Stimulated activated naive CD8-positive, alpha-beta T cell treated with anti-CD3 and anti-CD28 coated beads, Interleukin-15, Interleukin-2, amounts not matched to agents 100 ng/mL and 50 ng/mL, for 24 hours (primary cell): ENCODE measurements at regions not wholly inside any gene's neighbourhood (a gene's known extent, or its start where the extent isn't known, plus 50 kb on each side); places are given as distances from the start of the nearest gene placed in this dataset.

Experiments used
- H3K27ac Mint-ChIP-seq: one replicate; pipeline ENCODE4 v1.8.0; 2021; ENCODE audit warnings: mild to moderate bottlenecking, mixed read lengths
- H3K27me3 Mint-ChIP-seq: one replicate; pipeline ENCODE4 v1.8.0; 2021; ENCODE audit warnings: mixed read lengths
- H3K36me3 Mint-ChIP-seq: one replicate; pipeline ENCODE4 v1.8.0; 2021; ENCODE audit warnings: low read depth, mixed read lengths
- H3K4me1 Mint-ChIP-seq: one replicate; pipeline ENCODE4 v1.8.0; 2021; ENCODE audit warnings: low read depth, mixed read lengths
- H3K4me3 Mint-ChIP-seq: one replicate; pipeline ENCODE4 v1.8.0; 2021; ENCODE audit warnings: mild to moderate bottlenecking, mixed read lengths
- H3K9me3 Mint-ChIP-seq: one replicate; pipeline ENCODE4 v1.8.0; 2021; ENCODE audit warnings: mixed read lengths

DNA sequence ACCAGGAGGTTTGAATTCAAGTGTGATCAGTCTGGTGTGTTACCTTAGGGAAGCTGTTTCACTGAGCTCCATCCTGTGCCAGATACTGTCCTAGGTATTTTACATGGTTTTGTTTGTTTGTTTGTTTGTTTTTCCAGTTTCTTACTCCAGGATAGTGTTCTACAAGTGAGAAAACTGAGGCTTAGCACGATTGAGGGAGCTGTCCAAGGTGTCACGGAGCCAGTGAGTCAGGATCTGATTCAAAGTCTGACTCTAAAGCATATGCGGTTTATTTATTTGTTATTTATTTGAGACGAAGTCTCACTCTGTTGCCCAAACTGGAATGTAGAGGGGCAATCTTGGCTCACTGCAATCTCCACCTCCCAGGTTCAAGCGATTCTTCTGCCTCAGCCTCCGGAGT, 79.7 kb upstream of the GNG2 start:
- Mint-ChIP-seq H3K9me3 (peaks cover 8% of the 10 kb centered on the region), H3K4me1 (peaks cover 36% of the 10 kb centered on the region), H3K27ac (peak overlapping the region; percentile 10), H3K4me3 (no peak overlapping the region), H3K36me3 (peaks cover 1% of the 10 kb centered on the region), H3K27me3 (peaks cover 18% of the 10 kb centered on the region)

DNA sequence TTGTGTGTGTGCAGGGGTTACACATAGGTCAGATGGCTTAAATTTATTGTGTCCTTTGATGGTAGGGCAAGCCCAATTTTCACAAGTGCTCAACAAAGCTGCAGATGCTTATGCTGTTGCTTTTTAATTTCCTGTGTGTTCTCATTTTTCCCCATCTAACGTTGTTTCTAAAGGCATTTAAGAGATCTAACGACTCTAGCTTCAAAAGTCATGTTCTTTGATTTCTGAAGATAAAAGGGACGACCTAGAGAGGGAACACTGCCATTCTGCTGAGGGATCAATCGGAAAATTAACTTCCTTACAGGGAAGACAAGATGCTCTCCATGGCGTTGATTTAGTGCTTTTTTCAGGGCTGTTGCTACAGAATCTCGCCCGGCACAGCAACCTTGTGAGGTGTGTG, 79.0 kb upstream of the GNG2 start:
- Mint-ChIP-seq H3K36me3 (peaks cover 5% of the 10 kb centered on the region), H3K9me3 (peaks cover 15% of the 10 kb centered on the region), H3K4me3 (no peak overlapping the region), H3K27me3 (peaks cover 21% of the 10 kb centered on the region), H3K4me1 (peaks cover 34% of the 10 kb centered on the region), H3K27ac (no peak overlapping the region)

DNA sequence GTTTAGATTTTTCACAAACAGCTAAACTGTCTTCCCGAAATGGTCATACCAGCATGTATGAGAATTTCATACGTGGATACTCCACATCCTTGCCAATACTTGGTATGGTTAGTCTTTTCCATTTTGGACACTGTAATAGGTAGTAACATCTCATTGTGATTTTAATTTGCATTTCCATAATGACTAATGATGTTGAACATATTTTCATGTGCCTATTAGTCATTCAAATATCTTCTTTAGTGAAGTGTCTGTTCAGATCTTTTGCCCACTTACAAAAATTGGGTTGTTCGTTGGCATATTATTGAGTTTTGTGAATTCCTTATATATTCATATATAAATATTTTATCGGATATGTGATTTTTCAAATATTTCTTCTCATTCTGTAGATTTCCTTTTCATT, 78.0 kb upstream of the GNG2 start:
- Mint-ChIP-seq H3K4me1 (peaks cover 34% of the 10 kb centered on the region), H3K9me3 (peaks cover 23% of the 10 kb centered on the region), H3K36me3 (peaks cover 10% of the 10 kb centered on the region), H3K4me3 (no peak overlapping the region), H3K27me3 (peaks cover 21% of the 10 kb centered on the region), H3K27ac (no peak overlapping the region)

DNA sequence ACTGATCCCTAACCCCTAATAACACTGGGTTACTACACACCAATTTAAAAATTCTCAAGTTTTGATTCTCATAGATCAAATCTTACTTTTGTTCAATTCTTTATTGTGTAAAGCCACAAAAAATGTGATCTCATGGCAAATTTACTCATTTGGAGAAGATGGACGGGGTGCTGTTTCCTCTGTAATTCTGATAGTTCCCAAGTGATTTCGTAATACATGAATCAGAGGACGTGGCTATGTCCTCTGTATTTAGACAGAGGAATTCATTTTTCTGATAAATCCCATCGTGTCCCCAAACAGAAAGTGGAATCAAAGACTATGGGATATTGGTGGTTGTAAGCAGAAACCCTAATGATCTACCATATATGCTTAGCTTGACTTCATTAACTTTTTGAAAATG, 76.6 kb upstream of the GNG2 start:
- H3K27me3 Mint-ChIP-seq: peaks cover 18% of the 10 kb centered on the region
- H3K36me3 Mint-ChIP-seq: peaks cover 10% of the 10 kb centered on the region
- H3K4me1 Mint-ChIP-seq: peaks cover 34% of the 10 kb centered on the region
- no peak overlapping the region for H3K27ac Mint-ChIP-seq
- H3K4me3 Mint-ChIP-seq: no peak overlapping the region
- H3K9me3 Mint-ChIP-seq: peaks cover 23% of the 10 kb centered on the region

DNA sequence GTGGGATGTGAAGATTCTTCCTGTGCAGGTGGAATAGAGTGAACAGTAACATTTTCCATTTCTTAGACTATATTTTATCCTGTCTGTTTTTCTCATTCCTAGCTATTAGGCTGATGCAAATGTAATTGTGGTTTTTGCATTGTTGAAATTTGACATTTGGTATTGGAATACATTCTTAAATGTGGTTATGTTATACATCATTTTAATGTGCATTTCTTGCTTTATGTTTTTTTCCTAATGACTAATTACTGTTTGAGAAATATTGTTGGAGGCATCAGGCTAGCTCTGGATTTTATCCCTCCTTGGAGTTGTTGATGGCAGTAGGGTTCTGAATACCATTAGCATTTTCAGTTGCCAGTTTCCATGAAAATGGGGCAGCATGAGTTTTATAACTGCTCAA, 75.9 kb upstream of the GNG2 start:
- Mint-ChIP-seq H3K9me3 (peaks cover 23% of the 10 kb centered on the region), H3K4me1 (peaks cover 34% of the 10 kb centered on the region), H3K36me3 (peaks cover 10% of the 10 kb centered on the region), H3K4me3 (no peak overlapping the region), H3K27ac (no peak overlapping the region), H3K27me3 (peaks cover 18% of the 10 kb centered on the region)

DNA sequence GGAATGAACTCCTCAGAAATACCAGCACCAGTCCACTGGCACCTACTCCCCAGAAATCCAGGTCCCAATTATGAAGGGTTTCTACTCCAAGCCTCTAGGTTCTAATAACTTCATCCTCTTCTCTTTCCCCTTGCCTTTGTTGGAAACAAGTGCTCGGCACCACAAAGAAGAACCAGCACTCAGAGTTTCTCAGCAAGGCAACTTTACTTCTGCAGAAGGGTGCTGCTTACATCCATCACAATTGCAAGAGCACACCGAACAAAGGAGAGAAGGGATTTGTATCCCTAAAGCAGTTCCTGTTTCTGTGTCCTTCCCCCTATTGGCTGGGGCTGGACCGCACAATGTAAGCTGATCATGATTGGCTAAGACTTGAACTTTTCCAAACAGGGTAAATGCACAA, 74.2 kb upstream of the GNG2 start:
- Mint-ChIP-seq H3K27ac (no peak overlapping the region), H3K4me3 (no peak overlapping the region), H3K4me1 (peaks cover 28% of the 10 kb centered on the region), H3K9me3 (peaks cover 23% of the 10 kb centered on the region), H3K36me3 (peaks cover 10% of the 10 kb centered on the region), H3K27me3 (peaks cover 18% of the 10 kb centered on the region)

DNA sequence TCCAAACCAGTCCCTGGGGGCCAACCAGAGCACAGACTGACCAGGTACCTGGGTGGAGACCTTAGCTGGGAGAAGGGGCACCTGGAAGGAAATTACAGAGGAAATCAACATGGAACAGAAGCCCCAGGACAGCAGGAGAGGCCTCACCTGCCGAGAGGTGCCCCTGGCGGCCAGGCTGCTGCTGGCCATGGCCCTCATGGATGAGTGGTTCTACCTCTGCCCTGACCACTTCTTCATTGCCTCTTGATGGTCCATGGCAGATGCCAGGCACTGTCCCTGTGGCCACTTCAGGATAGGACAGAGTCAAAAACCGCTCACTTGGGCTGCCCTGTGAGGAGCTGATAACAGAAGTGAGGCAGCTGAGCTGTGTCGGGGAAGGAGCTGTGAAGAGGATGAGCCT, 73.1 kb upstream of the GNG2 start:
- H3K9me3 Mint-ChIP-seq: peaks cover 23% of the 10 kb centered on the region
- H3K27me3 Mint-ChIP-seq: peaks cover 14% of the 10 kb centered on the region
- H3K4me3 Mint-ChIP-seq: no peak overlapping the region
- H3K27ac Mint-ChIP-seq: no peak overlapping the region
- peaks cover 10% of the 10 kb centered on the region for H3K36me3 Mint-ChIP-seq
- peaks cover 19% of the 10 kb centered on the region for H3K4me1 Mint-ChIP-seq

DNA sequence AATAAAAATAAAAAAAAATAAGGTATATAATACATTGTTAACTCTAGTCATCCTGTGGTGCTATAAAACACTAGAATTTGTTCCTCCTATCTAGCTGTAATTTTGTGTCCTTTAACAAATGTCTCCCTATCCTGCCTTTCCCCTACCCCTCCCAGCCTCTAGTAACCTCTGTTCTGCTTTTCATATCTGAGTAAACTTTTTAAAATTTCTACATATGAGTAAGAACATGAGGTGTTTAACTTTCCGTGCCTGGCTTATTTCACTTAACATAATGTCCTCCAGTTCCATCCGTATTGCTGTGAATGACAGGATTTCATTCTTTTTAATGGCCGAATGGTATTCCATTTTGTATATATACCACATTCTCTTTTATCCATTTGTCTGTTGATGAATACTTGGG, 71.3 kb upstream of the GNG2 start:
- H3K36me3 Mint-ChIP-seq: peaks cover 10% of the 10 kb centered on the region
- H3K27me3 Mint-ChIP-seq: peaks cover 10% of the 10 kb centered on the region
- no peak overlapping the region for H3K27ac Mint-ChIP-seq
- peaks cover 23% of the 10 kb centered on the region for H3K9me3 Mint-ChIP-seq
- peaks cover 9% of the 10 kb centered on the region for H3K4me1 Mint-ChIP-seq
- H3K4me3 Mint-ChIP-seq: no peak overlapping the region

DNA sequence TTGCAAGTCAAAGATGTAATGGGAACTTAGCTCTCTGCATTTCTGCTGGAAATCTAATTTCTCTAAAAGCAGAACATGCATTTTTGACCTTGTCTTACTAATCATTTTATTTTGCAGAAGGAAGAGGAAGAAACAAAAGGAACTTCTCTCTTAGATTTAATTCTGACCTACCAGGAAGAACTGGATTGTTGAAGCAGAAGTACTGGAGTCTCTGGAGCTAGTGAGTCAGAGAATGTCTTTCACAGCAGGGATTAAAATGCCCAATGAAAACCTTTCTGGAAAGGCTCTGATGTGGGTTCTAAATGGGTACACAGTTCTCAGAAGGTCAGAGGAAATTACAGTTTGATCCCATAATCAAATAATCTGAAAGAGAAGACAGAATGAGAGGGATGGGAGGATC, 70.8 kb upstream of the GNG2 start:
- Mint-ChIP-seq H3K4me1 (peaks cover 4% of the 10 kb centered on the region), H3K9me3 (peaks cover 23% of the 10 kb centered on the region), H3K27ac (no peak overlapping the region), H3K27me3 (peaks cover 10% of the 10 kb centered on the region), H3K36me3 (peaks cover 10% of the 10 kb centered on the region), H3K4me3 (no peak overlapping the region)

DNA sequence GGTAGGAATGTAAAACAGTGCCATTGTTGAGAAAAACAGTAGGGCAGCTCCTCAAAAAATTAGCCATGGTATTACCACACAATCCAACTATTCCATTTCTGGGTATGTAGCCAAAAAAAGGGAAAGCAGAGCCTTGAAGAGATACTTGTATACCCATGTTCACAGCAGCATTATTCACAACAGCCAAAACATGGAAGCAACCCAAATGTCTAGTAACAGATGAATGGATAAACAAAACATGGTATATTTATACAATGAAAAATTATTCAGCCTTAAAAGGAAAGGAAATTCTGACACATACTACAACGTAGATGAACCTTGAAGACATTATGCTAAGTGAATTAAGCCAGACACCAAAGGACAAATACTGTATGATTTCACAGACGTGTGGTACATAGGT, 67.6 kb upstream of the GNG2 start:
- H3K27ac Mint-ChIP-seq: no peak overlapping the region
- H3K27me3 Mint-ChIP-seq: no peaks in the 10 kb centered on the region
- no peaks in the 10 kb centered on the region for H3K36me3 Mint-ChIP-seq
- H3K4me3 Mint-ChIP-seq: no peak overlapping the region
- H3K4me1 Mint-ChIP-seq: no peaks in the 10 kb centered on the region
- H3K9me3 Mint-ChIP-seq: no peaks in the 10 kb centered on the region

DNA sequence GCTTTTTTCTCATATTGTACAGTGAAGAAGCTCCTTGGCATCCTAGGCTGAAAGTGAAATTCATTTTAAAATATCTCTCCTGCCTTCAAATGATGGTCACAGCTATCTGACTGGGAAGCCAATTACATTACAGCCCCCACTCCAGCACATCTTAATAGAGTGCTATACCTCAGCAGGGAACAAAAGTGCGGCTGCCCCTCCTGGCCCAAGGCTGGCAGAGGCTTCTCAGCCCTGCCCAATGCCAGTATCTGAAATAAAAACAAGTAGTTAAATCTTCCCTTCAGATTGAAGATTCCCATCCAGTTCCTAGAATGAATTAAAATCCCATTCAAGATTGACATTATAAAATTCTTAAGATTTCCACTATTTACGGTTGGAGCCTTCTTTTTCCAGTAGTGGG, 54.9 kb upstream of the GNG2 start:
- no peaks in the 10 kb centered on the region for H3K4me1 Mint-ChIP-seq

DNA sequence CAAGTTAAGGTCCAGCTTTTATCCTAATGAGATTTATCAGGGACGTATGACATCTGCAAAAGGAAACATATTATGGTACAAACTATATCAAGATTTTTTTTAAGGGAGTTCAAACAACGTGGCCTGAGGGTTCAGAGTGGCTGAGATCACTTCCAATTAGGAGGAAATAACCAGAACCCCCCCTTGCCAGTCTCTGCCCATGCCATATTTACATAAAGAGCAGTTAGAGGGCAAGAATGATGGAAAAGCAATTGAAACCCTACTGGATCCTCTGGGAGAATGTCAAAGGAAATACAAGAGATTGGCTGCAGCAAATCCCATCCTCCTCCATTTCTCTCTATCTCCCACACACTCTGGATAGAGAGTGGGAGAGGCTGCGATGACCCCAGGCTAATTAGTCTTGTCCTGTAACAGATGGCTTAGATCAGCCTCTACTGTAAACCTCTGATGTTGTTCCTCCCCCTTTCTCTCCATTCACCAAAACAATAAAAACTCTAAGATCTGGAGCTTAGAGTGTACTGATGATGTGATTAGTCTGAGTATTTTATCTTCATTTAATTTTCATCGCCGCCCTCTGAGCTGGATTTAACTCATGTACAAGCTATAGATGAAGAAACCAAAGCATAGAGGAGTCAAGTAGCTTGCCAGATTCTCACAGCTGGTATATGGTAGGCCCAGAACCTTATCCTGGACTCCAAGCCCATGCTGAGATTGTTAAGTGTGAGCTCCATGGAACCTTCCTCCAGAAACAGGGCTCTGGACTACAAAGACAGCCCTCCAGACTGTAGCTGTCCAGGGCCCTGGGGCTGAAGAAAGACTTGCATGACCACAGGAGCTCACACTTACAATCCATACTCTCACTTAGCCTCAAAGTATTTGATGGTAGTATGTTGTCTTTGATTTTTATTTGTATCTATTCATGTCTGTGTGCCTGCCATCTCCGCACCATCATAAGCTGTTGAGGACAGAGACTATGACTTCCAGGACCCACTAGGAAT, 54.1 kb upstream of the GNG2 start:
- H3K27me3 Mint-ChIP-seq: peaks cover 4% of the 10 kb centered on the region
- H3K27ac Mint-ChIP-seq: no peak overlapping the region
- H3K36me3 Mint-ChIP-seq: no peaks in the 10 kb centered on the region
- peaks cover 13% of the 10 kb centered on the region for H3K9me3 Mint-ChIP-seq
- no peak overlapping the region for H3K4me3 Mint-ChIP-seq
- no peaks in the 10 kb centered on the region for H3K4me1 Mint-ChIP-seq

More for the DNA sequence above, 54.9 kb upstream of the GNG2 start:
- H3K27me3 Mint-ChIP-seq: peaks cover 4% of the 10 kb centered on the region
- H3K36me3 Mint-ChIP-seq: no peaks in the 10 kb centered on the region
- H3K9me3 Mint-ChIP-seq: peaks cover 13% of the 10 kb centered on the region
- H3K4me3 Mint-ChIP-seq: no peak overlapping the region
- no peak overlapping the region for H3K27ac Mint-ChIP-seq

DNA sequence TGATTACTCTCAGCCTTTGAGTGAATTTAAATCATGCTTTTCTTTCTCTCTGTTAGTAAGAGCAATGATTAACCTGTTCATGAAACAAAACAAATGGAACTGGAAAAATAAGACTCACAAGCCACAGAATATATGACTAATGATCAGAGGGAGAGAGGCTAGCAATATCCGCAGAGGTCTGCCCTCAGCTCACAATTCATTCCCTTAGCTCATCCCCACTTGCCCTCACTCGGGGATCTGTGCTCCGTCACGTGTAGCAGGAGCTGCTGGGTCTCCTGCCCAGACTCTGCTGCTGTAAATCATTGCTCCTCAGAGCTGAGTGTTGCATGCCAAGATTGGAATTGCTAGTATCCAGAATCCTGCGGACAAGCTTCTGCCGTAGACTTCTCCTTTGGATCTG, 53.1 kb upstream of the GNG2 start:
- no peaks in the 10 kb centered on the region for H3K36me3 Mint-ChIP-seq
- H3K4me1 Mint-ChIP-seq: no peaks in the 10 kb centered on the region
- no peaks in the 10 kb centered on the region for H3K27me3 Mint-ChIP-seq
- peaks cover 13% of the 10 kb centered on the region for H3K9me3 Mint-ChIP-seq
- no peak overlapping the region for H3K27ac Mint-ChIP-seq
- H3K4me3 Mint-ChIP-seq: no peak overlapping the region
